GM21717 (cell line): ENCODE measurements at regions not wholly inside any gene's neighbourhood (a gene's known extent, or its start where the extent isn't known, plus 50 kb on each side); places are given as distances from the start of the nearest gene placed in this dataset.
"Not testable (repeated sequence)": the region's sequence is repeated elsewhere in the genome, so short reads cannot be mapped to it uniquely, and the experiment has no call there.

ENCODE experiments used
- ATAC-seq: cut with Tn5 transposase; IDR thresholded peaks from one replicate; pipeline ENCODE4 v1.9.1; 2021; ENCODE audit warnings: mild to moderate bottlenecking, moderate library complexity; ENCODE audit not compliant: unreplicated experiment

DNA sequence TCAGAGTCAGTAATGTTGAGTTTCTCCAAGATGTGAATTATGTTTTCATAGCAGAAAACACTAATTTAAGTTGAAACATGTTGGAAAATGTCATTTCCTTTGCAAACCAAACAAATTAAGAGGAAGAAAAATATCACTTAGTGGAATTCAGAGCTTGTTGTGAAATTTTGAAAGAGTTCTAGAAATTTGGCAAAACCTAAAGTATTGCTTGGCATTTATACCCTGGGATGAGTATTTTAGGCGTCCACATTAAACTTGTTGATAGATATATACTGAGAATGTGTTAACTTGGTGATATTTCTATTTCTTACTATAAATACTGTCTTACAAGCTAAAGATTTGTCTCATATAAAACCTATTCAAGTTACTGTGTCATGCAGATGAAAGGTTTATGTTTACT lies 335.2 kb downstream of the NSUN3 start:
- ATAC-seq, result no peak

DNA sequence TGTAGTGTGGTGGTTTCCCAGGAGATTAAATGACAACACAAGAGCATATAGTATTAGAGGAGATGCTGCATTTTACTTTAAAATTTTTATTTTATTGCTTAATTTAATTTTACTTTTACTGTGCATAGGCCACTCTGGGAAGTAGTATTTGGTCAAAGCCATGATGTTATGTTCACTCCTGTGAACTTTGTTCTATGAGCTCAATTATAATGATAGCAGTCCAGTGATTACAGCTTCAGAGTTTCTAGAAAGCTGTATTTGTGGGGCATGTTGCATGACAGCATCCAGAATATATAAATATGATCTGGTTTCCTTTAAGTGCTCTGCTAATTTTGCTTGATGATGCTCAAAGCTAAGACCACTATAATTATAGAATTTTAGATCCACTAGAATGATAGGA lies 338.6 kb downstream of the NSUN3 start:
- ATAC-seq, result no peak

DNA sequence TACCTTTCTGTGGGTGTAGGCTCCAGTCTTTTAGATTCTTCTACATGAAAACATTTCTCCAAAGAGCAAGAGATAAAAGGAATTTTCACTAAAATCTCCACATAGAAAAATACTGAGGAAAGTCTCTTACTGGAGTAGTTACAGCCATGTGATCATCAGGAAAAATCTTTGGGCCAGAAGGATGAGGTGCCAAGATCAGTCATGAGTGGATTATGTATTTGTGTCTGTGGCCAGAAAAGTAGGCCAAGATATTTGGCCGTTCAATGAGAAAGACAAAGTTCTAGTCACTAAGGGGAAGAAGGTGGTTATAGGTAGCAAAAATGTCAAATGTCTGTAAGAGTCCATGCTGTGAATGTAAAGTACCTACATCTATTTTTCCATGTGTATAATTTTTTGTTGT lies 339.3 kb downstream of the NSUN3 start:
- ATAC-seq, result no peak

DNA sequence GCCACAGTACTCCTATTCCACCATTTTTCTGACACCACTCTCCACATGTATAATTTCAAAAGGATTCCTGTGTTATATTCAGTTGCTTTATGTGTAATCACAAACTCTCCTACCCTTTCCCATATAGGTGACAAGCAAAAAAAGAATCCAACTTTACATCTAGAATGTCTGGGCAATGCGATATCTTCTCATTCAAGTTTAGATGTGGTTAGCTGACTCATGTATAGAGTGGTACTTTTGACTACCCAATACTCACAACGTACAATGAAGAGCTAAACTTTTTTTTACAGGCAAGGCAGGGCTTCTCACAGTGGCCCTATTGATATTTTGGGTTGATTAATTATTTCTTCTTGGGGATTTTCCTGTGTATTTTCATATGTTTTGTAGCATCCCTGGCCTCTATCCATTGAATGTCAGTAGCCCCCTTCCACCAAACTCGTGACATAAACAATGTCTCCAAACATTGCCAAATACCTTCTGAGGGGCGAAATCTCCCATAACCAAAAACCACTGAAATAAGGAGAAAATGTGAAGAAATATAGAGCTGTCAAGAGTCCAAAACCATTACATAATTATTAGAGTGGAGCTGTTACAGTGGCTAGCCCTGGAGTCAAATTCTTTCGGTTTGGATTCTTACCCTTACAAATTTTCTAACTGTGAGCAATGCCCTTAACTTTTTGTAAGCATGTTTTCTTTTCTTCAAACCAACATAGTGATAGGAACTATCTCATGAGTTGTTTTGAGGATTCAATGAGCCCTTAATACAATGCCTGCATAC lies 342.6 kb downstream of the NSUN3 start:
- ATAC-seq, result no peak

DNA sequence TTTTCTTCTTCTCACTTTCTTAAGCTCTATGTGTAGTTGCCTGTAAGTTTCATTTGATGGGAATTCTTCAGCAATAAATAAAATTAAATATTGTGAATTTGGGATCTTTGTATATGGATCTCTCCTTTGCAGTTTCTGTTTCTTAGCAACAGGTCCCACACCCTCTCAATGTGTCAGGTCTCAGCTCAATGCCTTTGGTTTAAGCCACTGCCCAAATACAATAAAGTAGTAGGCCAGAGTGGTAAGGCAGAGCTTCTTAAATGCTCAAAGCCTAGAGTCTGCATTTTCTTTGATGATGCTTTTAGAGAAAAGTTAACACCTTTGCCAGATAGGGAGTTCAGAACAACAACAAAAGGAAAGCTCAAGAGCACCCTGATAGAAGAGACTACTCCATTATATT lies 343.7 kb downstream of the NSUN3 start:
- ATAC-seq, result no peak

DNA sequence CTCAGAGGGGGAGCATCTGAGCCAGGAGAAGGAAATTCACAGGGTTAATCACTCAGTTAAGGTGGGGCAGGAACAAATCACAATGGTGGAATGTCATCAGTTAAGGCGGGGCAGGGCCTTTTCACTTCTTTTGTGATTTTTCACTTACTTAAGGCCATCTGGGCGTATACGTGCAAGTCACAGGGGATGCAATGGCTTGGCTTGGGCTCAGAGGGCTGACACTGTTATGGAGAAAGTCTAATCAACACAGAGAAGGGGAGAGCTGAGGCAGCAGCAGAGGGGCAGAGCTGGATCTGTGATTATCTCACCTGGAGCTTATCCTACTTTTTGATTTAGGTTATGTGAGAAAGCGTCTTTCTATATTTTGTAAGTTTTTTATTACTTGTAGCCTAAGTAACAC lies 350.1 kb downstream of the NSUN3 start:
- ATAC-seq, result not testable (repeated sequence)

DNA sequence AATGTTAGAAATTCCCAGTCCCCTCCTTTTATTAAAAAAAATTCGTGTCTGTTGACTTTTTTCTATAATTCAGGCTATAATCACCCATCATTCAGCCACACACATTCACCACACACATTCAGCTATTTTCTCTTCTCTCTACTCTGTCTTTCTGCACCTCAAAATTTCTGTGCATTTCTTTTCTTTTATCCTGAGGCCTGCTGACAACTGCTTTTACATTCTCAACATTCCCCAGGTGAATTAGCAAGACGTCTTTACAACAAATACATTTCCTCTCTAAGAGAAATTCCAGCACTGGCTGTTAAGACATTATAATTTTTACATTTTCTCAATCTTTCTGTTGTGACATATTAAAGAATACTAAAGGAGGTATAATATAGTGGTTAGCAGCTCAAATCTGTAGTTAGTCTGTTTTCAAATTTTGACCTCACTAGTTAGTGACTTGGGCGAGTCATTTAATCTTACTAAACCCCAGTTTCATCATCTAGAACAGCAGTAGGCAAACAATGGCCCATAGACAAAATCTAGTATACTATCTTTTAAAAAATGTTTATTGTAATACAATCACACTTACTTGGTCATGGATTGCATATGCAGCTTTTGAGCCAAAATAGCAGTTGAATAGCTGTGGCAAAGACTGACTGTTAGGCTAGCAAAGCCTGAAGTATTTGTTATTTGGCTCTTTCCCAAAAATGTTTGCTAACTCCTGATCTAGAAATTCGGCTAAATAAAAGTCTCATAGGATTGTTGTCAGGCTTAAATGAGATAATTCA lies 350.7 kb downstream of the NSUN3 start:
- ATAC-seq, result no peak

DNA sequence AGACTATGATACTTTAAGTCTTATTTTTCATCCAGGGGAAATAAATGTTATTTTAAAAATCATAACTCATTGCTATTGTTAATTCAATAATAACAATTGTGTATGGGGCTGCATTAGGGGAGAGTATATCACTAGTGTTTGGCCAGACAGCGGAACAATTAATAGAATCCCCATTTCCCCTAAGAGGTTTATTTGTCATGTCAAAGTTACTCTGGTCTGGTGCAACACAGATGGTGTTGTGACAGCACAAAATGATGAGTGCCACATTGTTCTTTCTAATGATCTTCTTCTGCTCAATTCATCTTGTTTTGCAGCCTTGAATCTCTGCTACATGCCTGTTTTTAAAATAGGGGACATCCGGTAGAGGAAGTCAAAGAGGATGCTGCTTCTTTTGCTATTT lies 351.6 kb downstream of the NSUN3 start:
- ATAC-seq, result no peak

DNA sequence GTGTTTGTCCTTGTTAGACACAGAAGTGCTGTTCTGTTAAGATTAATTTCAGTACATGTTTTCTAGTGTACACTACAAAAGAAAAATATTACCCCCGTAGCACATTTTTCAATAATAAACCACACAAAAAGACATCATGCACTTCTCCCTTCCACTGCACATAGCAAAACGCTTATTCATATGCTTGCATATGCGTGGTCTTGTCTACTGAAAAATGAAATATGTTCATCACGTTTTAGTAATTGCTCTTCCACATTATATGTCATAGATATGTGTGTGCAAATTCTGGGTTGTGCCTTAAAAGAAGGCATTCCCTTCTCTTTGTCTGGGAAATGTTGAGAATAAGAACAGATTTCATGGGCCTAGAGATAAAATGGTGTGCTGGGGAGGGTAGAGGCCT lies 353.9 kb downstream of the NSUN3 start:
- ATAC-seq, result no peak

DNA sequence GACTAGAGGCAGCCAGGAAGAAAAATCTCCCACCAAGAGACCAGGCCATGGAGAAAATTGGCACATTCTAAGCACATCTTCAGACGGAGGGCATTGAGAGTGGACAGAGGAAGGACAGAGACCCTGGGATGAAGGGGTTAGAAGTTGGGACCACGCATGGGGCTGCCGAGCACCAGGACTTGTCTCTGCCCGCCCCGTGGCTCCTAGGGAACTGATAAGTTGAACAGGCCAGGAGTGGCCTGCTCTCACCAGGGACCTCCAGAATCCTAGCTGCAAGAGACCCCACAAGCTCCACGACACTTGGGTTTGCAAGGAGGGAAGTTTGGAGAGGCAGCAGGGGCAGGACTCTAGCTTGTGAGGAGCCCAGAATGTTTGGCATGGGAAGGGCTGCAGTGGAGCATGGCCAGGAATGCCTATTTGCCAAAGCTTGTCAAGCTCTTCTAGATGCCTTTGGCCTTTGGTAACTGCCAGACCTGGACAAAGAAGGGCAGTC lies 355.1 kb downstream of the NSUN3 start:
- no peak for ATAC-seq

DNA sequence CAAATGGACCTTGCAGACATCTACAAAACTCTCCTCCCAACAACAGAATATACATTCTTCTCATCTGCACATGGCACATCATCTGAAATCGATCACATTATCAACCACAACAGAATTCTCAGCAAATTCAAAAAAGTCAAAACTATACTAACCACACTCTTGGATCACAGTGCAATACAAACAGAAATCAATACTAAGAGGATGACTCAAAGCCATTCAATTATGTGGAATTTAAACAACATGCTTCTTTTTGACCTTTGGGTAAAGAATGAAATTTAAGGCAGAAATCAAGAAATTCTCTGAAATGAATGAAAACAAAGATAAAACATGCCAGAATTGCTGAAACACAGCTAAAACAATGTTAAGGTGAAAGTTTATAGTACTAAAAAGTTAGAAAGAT lies 358.1 kb downstream of the NSUN3 start:
- ATAC-seq, result no peak

DNA sequence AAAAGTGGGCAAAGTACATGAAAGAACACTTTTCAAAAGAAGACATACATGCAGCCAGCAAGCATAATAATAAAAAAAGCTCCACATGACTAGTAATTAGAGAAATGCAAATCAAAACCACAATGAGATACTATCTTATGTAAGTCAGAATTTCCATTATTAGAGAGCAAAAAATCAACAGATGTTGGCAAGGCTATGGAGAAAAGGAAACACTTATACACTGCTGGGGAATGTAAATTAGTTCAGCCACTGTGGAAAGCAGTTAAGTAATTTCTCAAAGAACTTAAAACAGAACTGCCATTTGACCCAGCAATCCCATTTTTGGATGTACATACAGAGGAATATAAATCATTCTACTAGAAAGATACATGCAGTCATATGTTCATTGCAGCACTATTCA lies 360.7 kb downstream of the NSUN3 start:
- ATAC-seq, result no peak

DNA sequence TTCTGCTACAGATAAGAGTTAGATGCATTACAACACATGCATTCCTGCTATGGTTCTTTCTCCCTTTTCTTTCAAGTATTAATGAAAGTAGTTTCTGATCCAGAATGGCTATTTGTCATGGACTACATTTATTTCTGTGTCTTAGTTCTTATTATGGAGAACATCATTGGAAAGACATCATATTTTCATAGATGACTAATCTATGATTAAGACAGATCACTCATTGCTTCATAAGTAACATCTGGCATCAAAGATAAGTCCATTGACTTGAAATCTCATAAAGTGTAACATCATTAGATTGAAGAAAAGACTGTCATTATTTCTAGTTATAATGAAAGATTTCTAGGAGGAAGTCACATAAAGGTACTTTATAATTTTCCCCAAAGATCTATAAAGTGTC lies 366.7 kb downstream of the NSUN3 start:
- ATAC-seq, result no peak

DNA sequence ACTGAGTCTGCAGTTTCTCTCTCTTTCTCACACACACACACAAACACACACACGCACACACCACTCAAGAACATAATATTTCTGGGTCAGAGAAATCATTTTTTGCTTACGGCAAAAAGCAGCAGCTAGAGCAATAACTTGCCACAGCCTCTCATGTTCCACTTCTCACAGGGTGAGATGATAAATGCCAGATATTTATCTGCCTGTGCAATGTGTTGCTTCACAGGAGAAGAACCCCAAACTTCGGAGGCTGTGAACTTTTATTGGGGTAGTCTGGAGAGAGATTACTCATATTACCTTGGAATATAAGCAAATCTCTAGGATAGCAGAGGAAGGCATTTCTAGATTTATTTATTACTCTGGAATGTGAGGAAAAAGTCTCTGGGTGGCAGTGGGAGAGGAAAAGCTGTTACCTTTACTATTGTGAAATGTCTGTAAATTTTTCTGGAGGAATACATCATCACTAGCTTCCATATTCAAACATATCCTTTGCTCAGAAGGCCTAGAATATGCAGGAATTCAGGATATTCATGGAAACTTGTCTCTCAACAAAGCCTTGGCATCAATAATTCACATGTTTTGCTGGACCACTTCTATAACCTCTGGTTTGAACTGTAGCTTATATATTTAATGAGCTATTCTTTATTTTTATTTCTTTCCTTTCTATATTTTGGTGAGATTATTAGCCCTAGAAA lies 369.2 kb downstream of the NSUN3 start:
- no peak for ATAC-seq

DNA sequence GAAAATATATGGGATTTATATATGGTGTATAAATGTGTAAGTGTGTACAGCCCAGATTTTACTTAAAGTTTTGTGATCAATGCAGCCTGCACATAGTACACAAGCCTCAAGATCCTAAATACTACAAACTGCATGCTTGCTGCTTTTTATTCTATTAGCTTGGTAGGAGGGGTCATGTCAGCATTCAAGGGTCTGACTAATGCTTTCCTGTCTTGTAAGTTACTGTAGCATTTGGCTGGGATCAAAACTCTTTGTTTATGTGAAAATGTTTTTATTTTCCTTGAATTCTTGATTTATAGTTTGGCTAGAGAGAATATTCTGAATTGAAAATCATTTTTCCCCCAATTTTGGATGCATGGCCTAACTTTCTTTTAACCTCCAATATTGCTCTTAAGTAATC lies 370.9 kb downstream of the NSUN3 start:
- no peak for ATAC-seq

DNA sequence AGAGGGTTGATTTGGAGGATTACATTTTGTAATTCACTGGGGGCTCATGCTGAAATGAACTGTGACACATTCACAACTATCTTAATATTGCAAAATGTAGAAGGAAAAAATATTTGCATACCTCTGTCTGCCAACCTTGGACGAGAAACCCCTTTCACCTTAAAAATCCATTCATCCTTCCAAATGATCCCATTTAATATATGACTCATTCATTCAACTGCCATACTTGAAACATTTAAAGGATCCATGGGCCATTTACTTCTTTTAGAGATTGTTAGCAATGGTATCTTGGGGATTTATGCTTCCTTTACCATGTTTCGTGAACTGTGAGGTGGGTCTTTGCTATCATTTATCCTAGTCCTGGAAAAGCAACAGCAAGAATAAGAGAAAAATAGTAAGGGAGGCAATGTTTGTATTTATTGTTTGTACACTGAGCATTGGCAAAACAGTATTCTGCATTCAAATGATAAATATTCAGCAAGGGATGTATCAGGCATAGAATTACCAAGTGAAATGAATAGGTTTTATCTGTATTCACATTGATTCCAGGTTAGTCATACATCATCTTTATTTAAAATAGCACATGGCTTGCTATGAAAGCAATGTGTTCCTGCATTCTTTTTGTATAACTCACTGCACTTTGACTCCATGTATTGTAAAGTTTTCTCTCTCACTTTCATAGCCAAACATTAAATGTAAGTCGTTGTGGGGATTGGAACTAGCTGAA lies 378.1 kb downstream of the NSUN3 start:
- ATAC-seq, result no peak

DNA sequence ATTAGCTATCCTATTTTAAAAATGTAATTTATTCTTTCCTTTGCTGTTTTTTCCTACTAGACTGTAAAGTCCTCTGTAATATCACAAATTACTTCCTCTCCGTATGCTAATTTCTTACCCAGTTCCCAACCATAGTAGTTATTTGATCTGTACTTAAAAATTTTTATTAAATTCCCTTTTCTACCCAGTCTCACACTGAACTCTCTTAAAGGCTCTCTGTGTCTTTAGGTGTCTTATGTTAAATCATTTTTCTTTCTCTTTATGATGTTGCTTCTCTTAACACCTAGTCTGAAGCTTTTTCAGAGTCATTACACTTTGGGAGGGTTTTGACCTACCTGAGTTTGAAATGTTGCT lies 378.6 kb downstream of the NSUN3 start:
- ATAC-seq, result no peak

DNA sequence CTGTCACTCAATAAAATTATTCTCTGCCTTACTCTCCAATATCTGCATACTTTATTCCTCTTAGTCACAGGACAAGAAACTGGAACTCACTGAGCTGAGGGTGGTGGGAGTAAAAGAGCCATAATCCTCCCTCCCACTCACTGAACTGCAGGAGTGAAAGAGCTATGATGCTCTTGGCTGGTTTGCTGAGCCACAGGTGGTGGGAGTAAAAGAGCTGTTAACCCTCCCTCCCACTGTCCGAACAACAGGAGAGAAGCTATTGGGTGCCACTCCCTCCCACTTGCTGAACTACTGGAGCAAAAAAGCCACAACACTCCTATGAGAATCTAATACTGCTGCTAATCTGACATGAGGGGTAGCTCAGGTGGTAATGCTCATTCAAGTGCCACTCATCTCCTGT lies 391.0 kb downstream of the NSUN3 start:
- ATAC-seq, result no peak

DNA sequence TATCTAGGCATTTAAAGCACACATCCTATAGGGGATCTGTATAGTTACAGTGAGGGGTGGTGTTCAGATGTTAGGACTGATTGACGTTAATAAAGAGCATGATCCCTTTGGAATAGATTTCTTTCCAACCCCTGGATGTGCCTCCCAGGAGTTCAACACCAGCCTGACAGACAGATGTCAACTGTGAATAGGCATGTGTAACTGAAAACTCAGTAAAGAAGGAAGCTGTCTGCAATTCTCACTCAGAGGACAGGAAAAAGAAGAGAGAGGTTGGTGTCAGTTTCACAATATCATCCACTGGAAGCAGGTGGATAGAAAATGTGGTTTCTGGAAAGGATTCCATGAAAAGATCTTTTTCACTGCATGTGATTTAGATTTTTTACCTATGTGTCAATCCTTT lies 396.3 kb downstream of the NSUN3 start:
- ATAC-seq, result no peak

DNA sequence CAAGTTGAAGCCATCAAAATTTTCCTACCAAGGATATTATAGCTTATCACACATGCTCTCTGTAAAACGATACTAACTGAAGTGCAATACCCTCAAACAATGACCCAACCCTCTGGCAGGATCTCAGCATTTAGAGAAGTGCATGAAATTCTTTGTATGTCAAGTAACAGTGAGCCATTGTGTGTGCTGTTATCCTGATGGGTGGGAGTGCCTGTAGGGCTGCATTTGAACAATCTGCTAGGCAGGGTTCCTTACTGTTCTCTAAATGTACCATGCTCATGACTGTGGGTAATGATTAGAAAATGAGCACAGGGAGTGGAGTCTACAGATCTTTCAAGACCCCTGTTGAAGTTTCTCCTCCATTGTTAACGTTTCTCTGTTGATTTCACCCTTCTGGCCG lies 398.1 kb downstream of the NSUN3 start:
- no peak for ATAC-seq

DNA sequence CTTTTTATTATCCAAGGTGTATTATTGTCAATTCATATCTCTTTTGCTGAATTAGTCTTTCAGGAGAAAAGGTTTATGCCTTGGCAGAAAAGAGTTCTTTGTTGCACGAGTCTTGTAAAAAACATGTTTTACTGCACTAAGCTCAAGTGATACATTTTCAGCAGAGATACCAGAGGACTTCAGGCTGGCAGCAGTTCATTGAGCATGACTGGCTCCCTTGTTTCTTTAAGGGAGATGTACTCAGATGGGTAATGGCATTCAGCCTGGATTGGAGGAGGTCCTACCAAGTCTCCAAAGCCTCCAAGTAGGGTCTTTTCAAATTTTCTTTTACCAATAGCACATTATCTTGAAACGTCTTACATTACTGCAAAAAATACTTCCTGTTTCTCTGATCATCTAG lies 400.1 kb downstream of the NSUN3 start:
- ATAC-seq, result no peak
